Esophagus muscularis mucosa (tissue), 4 donors: ENCODE measurements at regions not wholly inside any gene's neighbourhood (a gene's known extent, or its start where the extent isn't known, plus 50 kb on each side); places are given as distances from the start of the nearest gene placed in this dataset.

ENCODE experiments used
- DNase-seq: peaks from one replicate; pipeline ENCODE4 v3.0.0-alpha.2; 2017; ENCODE audit errors: extremely low spot score
- H3K27ac ChIP-seq, 4 donors: fragments of 200-600 bp; sonication (generic); replicated peaks in 1 of 4; 1 replicate in 3 of 4; 2 replicates in 1 of 4; pipeline ENCODE4 v1.5.1; 2016 to 2019; ENCODE audit warnings: mild to moderate bottlenecking in 1 of 4
- H3K27me3 ChIP-seq, 4 donors: fragments of 200-600 bp; sonication (generic); one replicate each; pipeline versions ENCODE4 v1.5.1 to v1.6.0; 2016 to 2019
- H3K36me3 ChIP-seq, 4 donors: fragments of 200-600 bp; sonication (generic); one replicate each; pipeline ENCODE4 v1.5.1; 2016 to 2019
- H3K4me1 ChIP-seq, 4 donors: fragments of 200-600 bp; sonication (generic); one replicate each; pipeline ENCODE4 v1.5.1; 2016 to 2019
- H3K4me3 ChIP-seq, 4 donors: fragments of 200-600 bp; sonication (generic); 1 replicate in 2 of 4; 2 replicates in 2 of 4; pipeline ENCODE4 v1.5.1; 2016 to 2019; ENCODE audit warnings: mild to moderate bottlenecking in 4 of 4, moderate library complexity in 1 of 4
- H3K9me3 ChIP-seq, 4 donors: fragments of 200-600 bp; sonication (generic); 1 replicate in 3 of 4; 2 replicates in 1 of 4; pipeline ENCODE4 v1.5.1; 2016 to 2019
- CTCF ChIP-seq, 3 experiments: fragments of 200-600 bp in 2 of 3; fragments of 450-650 bp in 1 of 3; sonication (generic) in 2 of 3; IDR thresholded peaks; one replicate each; pipeline ENCODE4 v1.5.1; 2017 to 2019; ENCODE audit warnings: antibody characterized with exemption in 3 of 3, mild to moderate bottlenecking in 2 of 3, moderate library complexity in 1 of 3
- EP300 ChIP-seq: sonication (generic); formaldehyde crosslinking; IDR thresholded peaks from one replicate; pipeline ENCODE4 v1.6.1; 2017; ENCODE audit warnings: antibody characterized with exemption
- POLR2A ChIP-seq: fragments of 450-650 bp; IDR thresholded peaks from one replicate; pipeline ENCODE4 v1.6.1; 2017; ENCODE audit warnings: antibody characterized with exemption, moderate library complexity, mild to moderate bottlenecking, low read depth
- POLR2AphosphoS5 ChIP-seq, 2 donors: sonication (generic); formaldehyde crosslinking; IDR thresholded peaks; one replicate each; pipeline ENCODE4 v1.6.1; 2017; ENCODE audit warnings: antibody characterized with exemption in 2 of 2
- WGBS: methylation state at CpG from one replicate; pipeline ENCODE4 v1.1.5; 2018; 5-methylcytosine and 5-hydroxymethylcytosine counted together
- intact Hi-C: fragments of 100-400 bp; cut with DNase I; formaldehyde crosslinking; loops from one replicate; pipeline ENCODE4 v1.15.1; 2023

GRCh38 chr11:70913715-70914231 lies 338.6 kb downstream of the SHANK2 start:
- WGBS: 30% methylated on average over 13 of the region's 13 CpGs
- H3K4me3 ChIP-seq: peak overlapping the region; percentile 31 to 39 (median 36)
- no peaks in the 10 kb centered on the region for H3K27me3 ChIP-seq
- H3K36me3 ChIP-seq: no peaks in the 10 kb centered on the region
- DNase-seq: no peak
- TF ChIP-seq POLR2AphosphoS5 (IDR thresholded peaks at IDR 0.05) (peak; percentile 43 to 52), CTCF (IDR thresholded peaks at IDR 0.05) (no peak)
- H3K27ac ChIP-seq: peak overlapping the region; percentile 85 to 88 (median 86)
- intact Hi-C loops: no loop called here
- H3K9me3 ChIP-seq: no peaks in the 10 kb centered on the region
- peaks cover 0 to 38% (median 24%) of the 10 kb centered on the region in 4 donors for H3K4me1 ChIP-seq

- H3K27ac ChIP-seq: peak overlapping the region; percentile 85 to 88 (median 86)
- intact Hi-C loops: no loop called here
- H3K27me3 ChIP-seq: no peaks in the 10 kb centered on the region
- peaks cover 0 to 34% (median 21%) of the 10 kb centered on the region in 4 donors for H3K4me1 ChIP-seq
- no peaks in the 10 kb centered on the region for H3K36me3 ChIP-seq
- no peak for DNase-seq
- H3K4me3 ChIP-seq: no peak overlapping the region
- TF ChIP-seq POLR2A: no peak
- no peak for TF ChIP-seq EP300
- TF ChIP-seq CTCF (IDR thresholded peaks at IDR 0.05): no peak
- no peak for TF ChIP-seq POLR2AphosphoS5 (IDR thresholded peaks at IDR 0.05)
- 91% methylated on average over 7 of the region's 7 CpGs for WGBS
- no peaks in the 10 kb centered on the region for H3K9me3 ChIP-seq
Observed at GRCh38 chr11:70914496-70914895, 337.9 kb downstream of the SHANK2 start.

GRCh38 chr11:70915158-70915985 lies 337.0 kb downstream of the SHANK2 start:
- DNase-seq: no peak
- intact Hi-C loops: loop anchor here (5.0 kb wide), 1 partner anchor 88 kb away; no protein-coding TSS in a partner anchor
- Histone ChIP-seq H3K4me3 (no peak overlapping the region), H3K9me3 (peaks cover 0 to under 1% (median 0%) of the 10 kb centered on the region in 4 donors), H3K4me1 (peaks cover 0 to 34% (median 21%) of the 10 kb centered on the region in 4 donors), H3K36me3 (no peaks in the 10 kb centered on the region), H3K27ac (peak overlapping the region; percentile 85 to 88 (median 86)), H3K27me3 (no peaks in the 10 kb centered on the region)
- TF ChIP-seq POLR2AphosphoS5 (IDR thresholded peaks at IDR 0.05) (peak in 1 of 2 donors; percentile 23), EP300 (no peak)
- WGBS: 82% methylated on average over 13 of the region's 17 CpGs

GRCh38 chr11:70916351-70916750 lies 336.0 kb downstream of the SHANK2 start:
- Histone ChIP-seq H3K4me1 (peaks cover 0 to 34% (median 21%) of the 10 kb centered on the region in 4 donors), H3K27ac (peak overlapping the region in 3 of 4 donors; percentile 85 to 88 (median 87)), H3K4me3 (no peak overlapping the region), H3K36me3 (no peaks in the 10 kb centered on the region), H3K9me3 (peaks cover 0 to 10% (median 9%) of the 10 kb centered on the region in 4 donors), H3K27me3 (no peaks in the 10 kb centered on the region)
- no peak for TF ChIP-seq POLR2A
- DNase-seq: no peak
- WGBS: 91% methylated on average over 8 of the region's 8 CpGs
- intact Hi-C loops: loop anchor here (5.0 kb wide), 1 partner anchor 89 kb away; no protein-coding TSS in a partner anchor

- Histone ChIP-seq H3K27ac (no peak overlapping the region), H3K27me3 (no peaks in the 10 kb centered on the region), H3K4me1 (peaks cover 0 to 23% (median 12%) of the 10 kb centered on the region in 4 donors), H3K4me3 (no peak overlapping the region), H3K9me3 (peaks cover 0 to 24% (median 21%) of the 10 kb centered on the region in 4 donors), H3K36me3 (no peaks in the 10 kb centered on the region)
- TF ChIP-seq EP300 (no peak), POLR2A (no peak), POLR2AphosphoS5 (IDR thresholded peaks at IDR 0.05) (no peak), CTCF (IDR thresholded peaks at IDR 0.05) (no peak)
- intact Hi-C loops: loop anchor here (5.0 kb wide), 1 partner anchor 91 kb away; no protein-coding TSS in a partner anchor
- no peak for DNase-seq
- 77% methylated on average over 7 of the region's 7 CpGs for WGBS
Observed at GRCh38 chr11:70918242-70918641, 334.1 kb downstream of the SHANK2 start.
